HUDEP-2 (cell line): ENCODE measurements at regions not wholly inside any gene's neighbourhood (a gene's known extent, or its start where the extent isn't known, plus 50 kb on each side); places are given as distances from the start of the nearest gene placed in this dataset.
"Not testable (repeated sequence)": the region's sequence is repeated elsewhere in the genome, so short reads cannot be mapped to it uniquely, and the experiment has no call there.

Experiments used
- DNase-seq, 76 experiments: peaks; one replicate each; lab custom pipeline; 2025; ENCODE audit not compliant: unreplicated experiment in 76 of 76; lab: John Stamatoyannopoulos, UW

- no peak for DNase-seq
These were observed 244.3 kb downstream of the CCER1 start for GRCh38 chr12:90710711-90711110.

- no peak for DNase-seq
These were observed 248.9 kb downstream of the CCER1 start for GRCh38 chr12:90706036-90706435.

GRCh38 chr12:90695415-90695814 lies 259.6 kb downstream of the CCER1 start:
- DNase-seq = no peak

DNA sequence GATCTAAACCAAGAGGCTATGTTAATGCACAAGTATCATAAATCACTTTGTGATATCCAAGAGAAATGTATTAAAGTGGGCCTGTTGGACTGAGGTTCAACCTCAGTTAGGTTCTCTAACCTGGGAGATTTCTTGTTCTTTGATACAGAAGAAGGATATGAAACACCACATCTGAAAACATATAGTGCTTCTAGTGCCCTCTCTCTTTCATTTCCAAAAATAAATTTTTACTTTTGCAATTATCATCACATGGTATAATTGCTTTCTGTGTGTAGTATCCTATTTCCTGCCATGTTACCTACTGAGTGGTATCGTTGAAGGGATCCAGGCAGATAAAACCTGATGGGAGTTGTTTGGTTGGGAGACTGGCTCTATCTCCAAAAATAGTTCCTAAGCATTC lies 264.9 kb downstream of the CCER1 start:
- DNase-seq = no peak

GRCh38 chr12:90687682-90688081 lies 267.3 kb downstream of the CCER1 start:
- DNase-seq = not testable (repeated sequence)

GRCh38 chr12:90683871-90684270 lies 271.1 kb downstream of the CCER1 start:
- DNase-seq = no peak

DNA sequence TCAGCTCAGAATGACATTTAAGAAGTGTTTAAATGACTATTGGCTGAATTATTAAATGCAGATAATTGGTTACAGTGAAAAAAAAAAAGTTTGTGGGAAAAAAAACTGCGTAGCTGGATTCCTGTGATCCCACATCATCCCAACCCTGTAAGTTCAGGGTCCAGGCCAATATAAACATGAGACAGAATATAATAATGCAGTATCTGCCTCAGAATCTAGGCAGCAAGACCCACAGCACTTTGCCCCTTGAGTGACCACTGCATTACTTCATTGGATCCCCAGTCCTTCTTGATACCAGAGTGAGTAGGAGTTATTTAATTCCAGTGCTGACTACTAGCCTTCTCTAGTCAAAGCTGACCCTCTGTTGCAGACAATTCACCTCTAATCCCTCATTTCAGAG lies 272.6 kb downstream of the CCER1 start:
- DNase-seq = no peak

GRCh38 chr12:90679674-90680073 lies 275.3 kb downstream of the CCER1 start:
- no peak for DNase-seq

DNA sequence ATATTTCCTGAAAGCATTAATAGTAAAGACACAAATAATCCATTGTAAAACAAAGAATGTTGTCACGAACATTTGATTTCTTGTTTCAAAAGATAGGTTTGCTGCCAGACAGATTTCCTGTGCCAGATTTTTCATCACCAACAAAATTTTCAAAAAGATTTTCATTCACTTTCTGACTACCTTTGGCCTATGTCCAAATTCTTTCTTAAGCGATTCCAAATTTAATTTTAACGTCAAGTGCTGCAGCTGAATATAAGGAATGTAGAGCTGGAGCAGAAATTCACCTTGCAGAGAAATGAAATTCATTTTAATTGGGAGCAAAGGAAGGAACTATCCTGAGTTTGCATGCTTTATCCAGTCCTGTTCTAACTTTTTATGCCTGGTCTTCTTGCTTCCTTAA lies 277.4 kb downstream of the CCER1 start:
- no peak for DNase-seq

DNA sequence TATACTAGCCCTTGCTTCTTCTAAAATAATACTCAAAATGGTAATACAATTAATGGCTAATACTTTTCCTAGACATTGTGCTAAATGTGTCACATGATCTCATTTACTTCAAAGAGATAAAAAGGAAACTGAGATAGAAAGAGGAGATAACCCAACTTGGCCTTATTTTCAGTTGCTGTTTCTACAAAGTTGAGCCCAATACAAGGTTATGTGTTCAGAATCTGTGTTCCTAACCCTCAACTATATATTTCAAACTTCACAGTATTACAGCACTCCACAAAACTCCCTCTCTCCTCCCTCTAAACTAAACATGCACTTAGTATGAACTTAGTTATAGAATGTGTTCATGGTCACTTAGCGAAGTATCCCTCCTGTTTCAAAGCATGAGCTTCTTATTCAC lies 277.9 kb downstream of the CCER1 start:
- no peak for DNase-seq

DNA sequence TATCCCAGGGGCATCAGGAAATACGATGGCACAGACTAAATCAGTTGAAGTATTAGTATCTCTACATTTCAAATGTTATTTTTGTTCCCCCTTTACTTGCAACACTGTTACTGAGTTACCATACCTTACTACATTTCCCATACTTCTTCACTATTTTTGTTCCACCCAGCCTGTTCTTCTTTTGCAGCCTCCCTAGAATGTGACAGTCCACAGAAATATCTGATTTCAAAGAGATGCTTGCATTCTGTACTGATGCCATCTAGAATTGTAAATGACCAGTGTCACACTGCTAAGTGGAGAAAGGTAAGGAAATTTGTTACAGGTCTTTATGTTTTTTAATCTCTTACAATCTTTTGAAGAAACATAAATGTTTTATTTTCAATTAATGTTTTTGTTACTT lies 279.9 kb downstream of the CCER1 start:
- no peak for DNase-seq

DNA sequence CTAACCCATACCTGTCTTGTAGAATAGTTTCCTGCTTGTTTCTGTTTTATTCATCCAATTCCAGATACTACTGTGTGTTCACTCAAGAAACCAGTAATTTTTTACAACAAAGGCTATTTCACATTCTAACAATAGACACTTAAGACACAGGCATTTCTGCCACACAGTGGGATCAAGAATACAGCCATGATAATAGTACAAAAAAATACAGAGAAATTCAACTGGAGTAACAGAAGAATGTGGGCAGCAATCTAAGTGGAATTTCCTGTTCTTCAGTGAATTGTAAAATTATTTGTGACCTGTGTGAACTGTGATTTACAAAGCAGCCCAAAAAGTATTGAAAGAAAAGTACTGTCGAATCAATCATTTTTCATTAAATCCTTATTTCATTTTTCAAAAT lies 282.9 kb downstream of the CCER1 start:
- no peak for DNase-seq

DNA sequence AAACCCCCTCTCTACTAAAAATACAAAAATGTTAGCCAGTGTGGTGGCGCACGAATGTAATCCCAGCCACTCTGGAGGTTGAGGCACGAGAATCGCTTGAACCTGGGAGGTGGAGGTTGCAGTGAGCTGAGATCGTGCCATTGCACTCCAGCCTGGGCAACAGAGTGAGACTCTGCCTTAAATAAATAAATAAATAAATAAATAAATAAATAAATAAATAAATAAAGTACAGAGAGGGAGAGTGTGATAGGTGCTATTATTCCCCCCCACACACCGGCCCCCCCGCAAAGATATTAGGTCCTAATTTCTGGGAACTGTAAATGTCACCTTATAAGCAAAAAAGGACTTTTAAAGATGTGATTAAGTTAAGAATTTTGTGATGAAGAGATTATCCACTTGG lies 291.0 kb downstream of the CCER1 start:
- not testable (repeated sequence) for DNase-seq

DNA sequence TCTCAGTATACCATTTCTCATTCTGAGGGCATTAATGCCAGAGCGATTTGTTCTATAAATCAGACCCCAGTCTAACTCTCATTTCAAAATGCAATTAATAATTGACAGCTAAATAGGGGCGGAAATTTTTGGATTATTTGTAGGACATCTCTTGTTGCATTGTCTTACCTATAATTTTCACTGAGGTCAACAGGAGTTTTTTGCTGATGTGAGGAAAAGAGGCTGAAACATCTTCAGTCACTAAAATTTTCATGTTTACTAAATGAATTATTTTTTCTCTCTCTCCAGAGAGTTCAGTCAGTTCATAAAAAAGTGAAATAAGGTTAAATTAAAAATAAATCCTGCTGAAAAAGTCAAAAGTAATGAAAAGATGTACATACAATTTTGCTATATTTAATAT lies 295.9 kb downstream of the CCER1 start:
- no peak for DNase-seq

GRCh38 chr12:90653040-90653439 lies 301.9 kb downstream of the CCER1 start:
- DNase-seq = no peak

- no peak for DNase-seq
These were observed 302.7 kb downstream of the CCER1 start for GRCh38 chr12:90652280-90652679.

- no peak for DNase-seq
These were observed 309.8 kb downstream of the CCER1 start for GRCh38 chr12:90645181-90645580.

- no peak for DNase-seq
These were observed 323.3 kb downstream of the CCER1 start for GRCh38 chr12:90631591-90632212.

DNA sequence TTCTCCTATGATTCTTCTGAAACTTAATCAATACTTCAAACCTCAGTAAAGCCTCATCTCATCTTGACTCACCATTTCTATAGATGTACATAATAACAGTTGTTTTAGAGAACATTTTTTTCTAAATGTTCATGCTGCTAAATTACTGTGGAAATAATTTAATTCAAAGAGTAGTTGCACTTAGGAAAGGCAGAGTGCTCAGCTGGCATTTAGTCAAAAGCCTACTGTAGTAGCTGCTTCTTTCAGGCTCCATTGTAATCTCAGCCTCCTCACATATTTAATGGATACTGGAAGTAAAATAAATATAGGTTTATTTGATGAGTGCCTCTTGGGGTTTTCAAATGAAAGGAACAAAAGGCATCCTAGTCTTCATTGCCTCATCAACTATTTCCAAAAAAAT lies 325.0 kb downstream of the CCER1 start:
- DNase-seq = no peak

DNA sequence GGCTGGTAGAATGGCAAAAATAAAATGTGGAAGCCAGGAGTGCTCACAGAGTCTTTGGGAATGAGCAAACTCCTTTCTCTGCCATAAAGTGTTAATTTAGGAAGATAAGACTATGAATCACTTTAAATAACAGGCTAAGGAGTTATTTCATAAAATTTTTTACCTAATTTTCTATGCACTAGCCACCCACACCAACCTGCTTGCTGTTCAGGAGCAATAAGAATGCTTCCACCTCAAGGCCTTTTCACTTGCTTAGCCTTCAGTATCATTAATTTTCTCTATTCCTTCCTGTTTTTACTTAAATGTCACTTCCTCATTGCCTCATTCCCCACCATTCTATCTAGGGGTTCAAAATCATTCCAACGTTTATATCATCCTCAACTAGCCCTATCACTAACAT lies 326.8 kb downstream of the CCER1 start:
- DNase-seq = no peak

DNA sequence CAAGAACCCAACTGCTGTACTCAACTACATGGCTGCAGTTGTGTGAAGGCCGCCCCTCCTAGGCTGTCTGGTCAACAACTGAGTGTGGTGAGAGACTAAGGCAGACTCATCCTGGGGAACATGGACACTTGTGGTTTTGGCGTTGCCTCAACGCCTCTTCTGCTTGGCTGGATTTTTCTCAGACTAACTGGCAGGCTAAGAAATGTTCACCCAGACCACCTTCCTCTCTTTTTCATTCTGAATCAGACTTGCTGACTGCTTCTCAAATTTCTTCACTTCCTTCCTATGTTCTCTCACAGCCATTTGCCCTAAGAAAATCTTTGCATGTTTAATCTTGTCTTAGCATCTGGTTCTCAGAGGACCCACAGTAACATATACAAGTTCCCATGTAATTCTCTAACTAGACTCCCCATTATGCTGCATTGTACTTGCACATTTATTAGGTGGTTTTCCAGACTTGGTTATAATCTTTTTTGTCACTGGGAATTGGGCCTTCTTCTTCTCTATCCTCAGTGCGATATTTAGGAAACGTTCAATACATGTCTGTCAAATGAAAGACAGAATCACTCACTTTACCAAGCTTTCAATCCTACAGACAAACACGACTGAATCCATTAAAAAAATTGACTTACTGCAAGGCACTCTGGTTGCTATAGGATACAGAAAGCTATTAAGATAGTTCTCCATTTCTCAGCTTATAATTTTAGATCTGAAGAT lies 327.6 kb downstream of the CCER1 start:
- no peak for DNase-seq

DNA sequence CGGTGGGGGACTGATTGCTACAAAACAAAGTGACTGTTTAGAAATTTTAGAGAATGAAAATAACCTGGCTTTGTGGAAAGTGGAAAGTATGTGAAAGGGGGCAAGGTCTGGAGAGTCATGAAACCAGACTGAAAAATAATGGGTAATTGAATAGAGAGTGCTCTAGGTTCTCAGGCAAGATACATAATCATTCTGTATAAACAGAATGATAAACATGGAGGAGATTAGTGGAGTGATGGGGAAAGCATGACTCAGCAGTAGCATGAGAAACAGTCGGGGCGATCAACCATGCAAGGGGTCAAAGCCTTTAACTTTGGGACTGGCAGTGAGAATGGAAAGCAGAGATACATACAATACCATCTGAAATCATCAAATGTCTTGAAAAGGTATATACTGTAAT lies 332.5 kb downstream of the CCER1 start:
- no peak for DNase-seq

DNA sequence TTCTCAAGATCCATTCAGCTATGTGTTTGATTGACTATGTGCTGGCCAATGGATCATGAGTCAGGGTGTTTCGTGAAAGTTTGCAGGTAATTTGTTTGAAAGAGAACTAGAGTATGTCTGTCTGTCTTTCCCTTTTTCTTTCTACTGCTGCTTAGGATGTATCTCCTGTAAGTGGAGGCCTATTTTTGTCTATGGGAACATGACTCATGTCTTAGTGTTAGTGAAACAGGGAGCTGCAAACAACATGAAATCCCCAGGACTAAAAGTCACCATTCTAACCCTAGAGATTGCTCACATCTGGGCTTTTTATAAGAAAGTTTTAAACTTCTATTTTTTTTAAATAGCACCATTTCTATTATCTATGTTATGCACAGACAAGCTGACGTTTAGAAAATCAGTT lies 333.0 kb downstream of the CCER1 start:
- no peak for DNase-seq
